H1 (cell line): ENCODE measurements at regions not wholly inside any gene's neighbourhood (a gene's known extent, or its start where the extent isn't known, plus 50 kb on each side); places are given as distances from the start of the nearest gene placed in this dataset.

ENCODE experiments used
- CREB1 ChIP-seq: IDR thresholded peaks from 2 replicates; pipeline ENCODE4 v1.6.1; 2012; ENCODE audit warnings: inconsistent platforms
- NANOG ChIP-seq: IDR thresholded peaks from 2 replicates; pipeline ENCODE4 v1.6.1; 2011; ENCODE audit warnings: low read length, low read depth, mild to moderate bottlenecking, inconsistent platforms; ENCODE audit not compliant: insufficient read depth, poor library complexity, severe bottlenecking
- RBBP5 ChIP-seq: IDR thresholded peaks from 2 replicates; pipeline ENCODE4 v1.7.1; 2012; ENCODE audit warnings: low read depth, mild to moderate bottlenecking, inconsistent platforms, low read length, moderate library complexity, borderline replicate concordance
- RFX5 ChIP-seq: IDR thresholded peaks from 2 replicates; pipeline ENCODE4 v1.6.1; 2011; ENCODE audit warnings: low read depth, low read length, improper control_type of control experiment, borderline replicate concordance
- SP4 ChIP-seq: IDR thresholded peaks from 2 replicates; pipeline ENCODE4 v1.6.1; 2012; ENCODE audit warnings: low read length, inconsistent platforms
- YY1 ChIP-seq: IDR thresholded peaks from 2 replicates; pipeline ENCODE4 v1.6.1; 2011; ENCODE audit warnings: low read depth, mild to moderate bottlenecking, low read length
- ZNF274 ChIP-seq: IDR thresholded peaks from 2 replicates; pipeline ENCODE4 v1.7.0; 2012; ENCODE audit warnings: low read length, borderline replicate concordance; ENCODE audit errors: extremely low read depth
- TF ChIP-seq, protein P1 (sequence below): IDR thresholded peaks from 2 replicates; pipeline ENCODE4 v1.6.1; 2011; ENCODE audit warnings: low read depth, mild to moderate bottlenecking, low read length; ENCODE audit not compliant: insufficient read depth

DNA sequence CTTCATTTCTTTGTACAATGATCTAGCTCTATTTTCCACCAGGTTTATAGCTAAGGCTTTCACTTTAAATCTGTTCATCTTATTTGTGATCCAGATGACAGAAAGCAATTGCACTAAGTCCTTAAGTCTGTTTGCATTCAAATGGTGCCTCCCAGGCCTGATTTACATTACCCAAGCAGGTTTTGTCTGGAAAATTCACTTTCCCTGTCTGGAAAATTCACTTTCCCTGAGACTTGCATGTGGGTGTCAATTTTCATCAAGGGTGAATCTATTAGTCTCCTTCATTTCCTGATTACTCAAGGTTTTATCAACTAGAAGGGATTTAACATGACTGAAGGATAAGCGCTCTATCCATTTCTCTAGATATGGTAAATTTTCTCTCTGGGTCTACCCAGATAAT, 1480.2 kb upstream of the GOT2 start (continued):
- TF ChIP-seq, protein P1, sequence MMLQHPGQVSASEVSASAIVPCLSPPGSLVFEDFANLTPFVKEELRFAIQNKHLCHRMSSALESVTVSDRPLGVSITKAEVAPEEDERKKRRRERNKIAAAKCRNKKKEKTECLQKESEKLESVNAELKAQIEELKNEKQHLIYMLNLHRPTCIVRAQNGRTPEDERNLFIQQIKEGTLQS, result no peak
- TF ChIP-seq ZNF274, result no peak
- TF ChIP-seq RFX5, result no peak
- no peak for TF ChIP-seq SP4
- TF ChIP-seq NANOG, result no peak
- no peak for TF ChIP-seq CREB1
- no peak for TF ChIP-seq YY1
- no peak for TF ChIP-seq RBBP5
